Type B pancreatic cell (in vitro differentiated cells): ENCODE measurements at regions not wholly inside any gene's neighbourhood (a gene's known extent, or its start where the extent isn't known, plus 50 kb on each side); places are given as distances from the start of the nearest gene placed in this dataset.

Source experiments
- DNase-seq: peaks from one replicate; pipeline ENCODE4 v3.0.0; 2021; ENCODE audit warnings: mixed read lengths; ENCODE audit not compliant: unreplicated experiment; ENCODE audit errors: extremely low spot score
- H3K27ac Mint-ChIP-seq: 2 replicates; pipeline ENCODE4 v1.8.0; 2021; ENCODE audit warnings: mild to moderate bottlenecking, mixed read lengths
- H3K27me3 Mint-ChIP-seq: 2 replicates; pipeline ENCODE4 v1.8.0; 2021; ENCODE audit warnings: mixed read lengths
- H3K36me3 Mint-ChIP-seq: 2 replicates; pipeline ENCODE4 v1.8.0; 2021; ENCODE audit warnings: mixed read lengths
- H3K4me1 Mint-ChIP-seq: one replicate; pipeline ENCODE4 v1.8.0; 2021; ENCODE audit warnings: mixed read lengths; ENCODE audit not compliant: unreplicated experiment
- H3K4me3 Mint-ChIP-seq: 2 replicates; pipeline ENCODE4 v1.8.0; 2021; ENCODE audit warnings: mild to moderate bottlenecking, mixed read lengths
- H3K9me3 Mint-ChIP-seq: 2 replicates; pipeline ENCODE4 v1.8.0; 2021; ENCODE audit warnings: mixed read lengths
- CTCF ChIP-seq: fragments of 200-600 bp; sonication (generic); conservative IDR thresholded peaks from 2 replicates; pipeline ENCODE4 v1.5.0; 2021; ENCODE audit warnings: antibody characterized with exemption, mild to moderate bottlenecking

- TF ChIP-seq CTCF: peak; percentile 72
- Mint-ChIP-seq H3K27ac (no peak overlapping the region), H3K27me3 (peaks cover 11% of the 10 kb centered on the region), H3K9me3 (peaks cover 8% of the 10 kb centered on the region), H3K4me3 (no peak overlapping the region), H3K36me3 (no peaks in the 10 kb centered on the region), H3K4me1 (peaks cover 3% of the 10 kb centered on the region)
- DNase-seq: no peak
Observed at GRCh38 chr5:8340739-8341344, 471.9 kb downstream of the MTRR start.

- TF ChIP-seq CTCF: no peak
- Mint-ChIP-seq H3K27me3 (peaks cover 11% of the 10 kb centered on the region), H3K9me3 (peaks cover 8% of the 10 kb centered on the region)
Observed at GRCh38 chr5:8341406-8341805, 472.5 kb downstream of the MTRR start.

GRCh38 chr5:8347984-8348383, 479.0 kb downstream of the MTRR start:
- H3K27me3 Mint-ChIP-seq: peaks cover 4% of the 10 kb centered on the region
- no peak overlapping the region for H3K27ac Mint-ChIP-seq
- no peak overlapping the region for H3K4me3 Mint-ChIP-seq
- peaks cover 8% of the 10 kb centered on the region for H3K9me3 Mint-ChIP-seq
- no peak for TF ChIP-seq CTCF
- DNase-seq: no peak
- no peaks in the 10 kb centered on the region for H3K4me1 Mint-ChIP-seq
- H3K36me3 Mint-ChIP-seq: no peaks in the 10 kb centered on the region

More at GRCh38 chr5:8341406-8341805, 472.5 kb downstream of the MTRR start:
- Mint-ChIP-seq H3K36me3 (no peaks in the 10 kb centered on the region), H3K27ac (no peak overlapping the region), H3K4me1 (peaks cover 3% of the 10 kb centered on the region), H3K4me3 (no peak overlapping the region)
- DNase-seq: no peak

GRCh38 chr5:8349855-8350254, 480.9 kb downstream of the MTRR start:
- Mint-ChIP-seq H3K9me3 (peaks cover 7% of the 10 kb centered on the region), H3K27me3 (peaks cover 4% of the 10 kb centered on the region), H3K4me3 (no peak overlapping the region), H3K27ac (no peak overlapping the region), H3K4me1 (no peaks in the 10 kb centered on the region), H3K36me3 (no peaks in the 10 kb centered on the region)
- TF ChIP-seq CTCF: no peak
- DNase-seq: no peak

- H3K27ac Mint-ChIP-seq: no peak overlapping the region
- H3K9me3 Mint-ChIP-seq: no peaks in the 10 kb centered on the region
- no peak for DNase-seq
- peaks cover 4% of the 10 kb centered on the region for H3K27me3 Mint-ChIP-seq
- no peak overlapping the region for H3K4me3 Mint-ChIP-seq
- no peak for TF ChIP-seq CTCF
- H3K4me1 Mint-ChIP-seq: no peaks in the 10 kb centered on the region
- no peaks in the 10 kb centered on the region for H3K36me3 Mint-ChIP-seq
Observed at GRCh38 chr5:8350644-8351339, 481.8 kb downstream of the MTRR start.
